Right atrium auricular region (tissue), 2 donors: ENCODE measurements at regions not wholly inside any gene's neighbourhood (a gene's known extent, or its start where the extent isn't known, plus 50 kb on each side); places are given as distances from the start of the nearest gene placed in this dataset.

Experiments used
- DNase-seq: peaks from one replicate; pipeline ENCODE4 v3.0.0-alpha.2; 2019; ENCODE audit warnings: low spot score
- H3K27ac ChIP-seq, 2 donors: fragments of 200-600 bp; sonication (generic); 1 replicate in 1 of 2; 2 replicates in 1 of 2; pipeline ENCODE4 v1.5.1; 2016 to 2019
- H3K27me3 ChIP-seq, 2 donors: fragments of 200-600 bp; sonication (generic); one replicate each; pipeline versions ENCODE4 v1.5.1 to v1.6.0; 2017 to 2019
- H3K36me3 ChIP-seq: fragments of 200-600 bp; sonication (generic); one replicate; pipeline ENCODE4 v1.5.1; 2016
- H3K4me1 ChIP-seq, 2 donors: fragments of 200-600 bp; sonication (generic); one replicate each; pipeline versions ENCODE4 v1.5.1 to v1.6.0; 2017 to 2019
- H3K4me3 ChIP-seq, 2 donors: fragments of 200-600 bp; sonication (generic); 1 replicate in 1 of 2; 2 replicates in 1 of 2; pipeline ENCODE4 v1.5.1; 2017 to 2019; ENCODE audit warnings: mild to moderate bottlenecking in 1 of 2, moderate library complexity in 1 of 2
- H3K9me3 ChIP-seq, 2 donors: fragments of 200-600 bp; sonication (generic); one replicate each; pipeline ENCODE4 v1.5.1; 2019
- CTCF ChIP-seq, 2 donors: fragments of 200-600 bp; sonication (generic); IDR thresholded peaks; one replicate each; pipeline ENCODE4 v1.5.1; 2019; ENCODE audit warnings: antibody characterized with exemption in 2 of 2

DNA sequence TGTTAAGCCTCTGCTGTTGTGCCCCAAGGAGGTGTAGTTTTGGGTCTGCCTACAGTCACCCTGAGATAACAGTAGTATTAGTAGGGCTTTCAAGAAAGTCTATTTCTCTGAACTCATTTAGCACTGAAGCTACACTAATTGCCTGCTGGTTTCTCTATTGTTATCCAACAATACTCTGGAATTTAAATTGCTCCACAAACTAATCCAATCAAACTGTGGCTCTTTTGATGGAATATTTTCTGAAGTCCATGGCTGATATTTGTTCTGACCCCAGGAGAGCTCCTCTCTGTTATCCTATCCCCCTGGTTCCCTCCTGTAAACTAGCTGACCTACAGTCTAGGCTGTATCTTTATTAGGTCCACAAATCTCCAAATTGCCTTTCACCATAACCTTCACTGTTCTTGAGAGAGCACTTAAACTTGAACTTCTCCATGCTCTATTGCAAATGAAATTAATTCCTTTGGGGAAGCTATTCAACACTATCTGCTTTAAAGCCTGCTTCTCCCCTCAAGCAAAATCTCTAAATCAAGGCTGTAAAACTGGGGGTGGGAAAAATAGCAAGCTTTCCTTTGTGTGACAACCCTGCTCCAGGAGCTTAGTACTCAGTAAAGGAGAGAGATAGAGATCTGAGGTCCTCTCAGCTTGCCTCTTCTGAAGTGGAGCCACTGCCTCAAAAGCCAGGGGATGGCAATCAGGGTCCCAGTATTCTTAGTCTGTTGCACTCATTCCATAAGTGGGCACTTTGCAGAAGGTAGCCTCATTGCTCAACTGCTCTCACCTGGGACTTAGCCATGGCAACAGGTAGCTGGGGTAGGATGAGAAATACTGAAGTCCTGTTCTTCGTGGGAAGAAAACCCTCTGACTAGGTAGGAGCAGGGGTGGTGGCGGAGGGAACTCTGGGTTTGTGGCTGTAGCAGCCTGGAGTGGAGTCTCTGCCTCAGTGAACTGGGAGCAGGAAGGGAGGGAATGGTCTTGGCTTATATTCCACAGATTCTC, 110.9 kb downstream of the MACIR start:
- H3K4me1 ChIP-seq, result peaks cover 0 to 8% of the 10 kb centered on the region in 2 donors
- no peak for DNase-seq
- H3K27ac ChIP-seq, result no peak overlapping the region
- H3K9me3 ChIP-seq, result no peaks in the 10 kb centered on the region
- no peak overlapping the region for H3K4me3 ChIP-seq
- no peak for TF ChIP-seq CTCF (IDR thresholded peaks at IDR 0.05)
- no peaks in the 10 kb centered on the region for H3K27me3 ChIP-seq
- no peaks in the 10 kb centered on the region for H3K36me3 ChIP-seq

- no peak for TF ChIP-seq CTCF (IDR thresholded peaks at IDR 0.05)
- Histone ChIP-seq H3K4me1 (peaks cover 0 to 8% of the 10 kb centered on the region in 2 donors), H3K4me3 (no peak overlapping the region), H3K36me3 (no peaks in the 10 kb centered on the region), H3K27me3 (no peaks in the 10 kb centered on the region), H3K9me3 (no peaks in the 10 kb centered on the region), H3K27ac (no peak overlapping the region)
- DNase-seq, result no peak
Measured at GRCh38 chr5:103367702-103368101, 109.1 kb downstream of the MACIR start.

- Histone ChIP-seq H3K9me3 (no peaks in the 10 kb centered on the region), H3K4me3 (no peak overlapping the region), H3K27ac (no peak overlapping the region), H3K4me1 (peaks cover 0 to 4% of the 10 kb centered on the region in 2 donors), H3K36me3 (no peaks in the 10 kb centered on the region), H3K27me3 (no peaks in the 10 kb centered on the region)
- no peak for TF ChIP-seq CTCF (IDR thresholded peaks at IDR 0.05)
- no peak for DNase-seq
Measured at GRCh38 chr5:103366918-103367549, 108.5 kb downstream of the MACIR start.

- H3K27me3 ChIP-seq, result no peaks in the 10 kb centered on the region
- no peak overlapping the region for H3K27ac ChIP-seq
- H3K4me3 ChIP-seq, result no peak overlapping the region
- no peak for TF ChIP-seq CTCF (IDR thresholded peaks at IDR 0.05)
- DNase-seq, result no peak
- no peaks in the 10 kb centered on the region for H3K4me1 ChIP-seq
- H3K9me3 ChIP-seq, result no peaks in the 10 kb centered on the region
- no peaks in the 10 kb centered on the region for H3K36me3 ChIP-seq
Measured at GRCh38 chr5:103364074-103364473, 105.5 kb downstream of the MACIR start.

GRCh38 chr5:103362211-103362610, 103.6 kb downstream of the MACIR start:
- H3K27ac ChIP-seq, result no peak overlapping the region
- H3K9me3 ChIP-seq, result no peaks in the 10 kb centered on the region
- no peak for DNase-seq
- no peak overlapping the region for H3K4me3 ChIP-seq
- TF ChIP-seq CTCF (IDR thresholded peaks at IDR 0.05), result no peak
- H3K36me3 ChIP-seq, result no peaks in the 10 kb centered on the region
- H3K27me3 ChIP-seq, result no peaks in the 10 kb centered on the region
- no peaks in the 10 kb centered on the region for H3K4me1 ChIP-seq
